ENCODE measurements at regions not wholly inside any gene's neighbourhood (a gene's known extent, or its start where the extent isn't known, plus 50 kb on each side); places are given as distances from the start of the nearest gene placed in this dataset.

DNA sequence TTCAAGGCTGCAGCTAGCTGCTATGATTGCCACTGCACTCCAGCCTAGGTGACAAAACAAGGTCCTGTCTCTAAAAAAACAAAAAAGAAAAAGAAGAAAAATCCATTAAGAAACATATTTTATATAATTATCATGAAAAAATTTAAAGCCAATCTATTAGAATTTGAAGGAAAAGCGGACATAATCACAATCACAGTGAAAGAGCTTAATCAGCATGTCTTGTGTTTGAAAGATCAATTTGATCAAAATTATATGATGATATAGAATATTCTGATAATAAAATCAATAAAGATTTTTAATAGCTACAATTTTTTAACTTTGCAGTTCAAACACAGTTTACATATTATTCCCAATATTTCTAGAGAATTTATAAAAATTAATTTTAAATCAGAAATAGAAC lies 210.1 kb downstream of the MEX3B start:
- TF ChIP-seq, protein P1, sequence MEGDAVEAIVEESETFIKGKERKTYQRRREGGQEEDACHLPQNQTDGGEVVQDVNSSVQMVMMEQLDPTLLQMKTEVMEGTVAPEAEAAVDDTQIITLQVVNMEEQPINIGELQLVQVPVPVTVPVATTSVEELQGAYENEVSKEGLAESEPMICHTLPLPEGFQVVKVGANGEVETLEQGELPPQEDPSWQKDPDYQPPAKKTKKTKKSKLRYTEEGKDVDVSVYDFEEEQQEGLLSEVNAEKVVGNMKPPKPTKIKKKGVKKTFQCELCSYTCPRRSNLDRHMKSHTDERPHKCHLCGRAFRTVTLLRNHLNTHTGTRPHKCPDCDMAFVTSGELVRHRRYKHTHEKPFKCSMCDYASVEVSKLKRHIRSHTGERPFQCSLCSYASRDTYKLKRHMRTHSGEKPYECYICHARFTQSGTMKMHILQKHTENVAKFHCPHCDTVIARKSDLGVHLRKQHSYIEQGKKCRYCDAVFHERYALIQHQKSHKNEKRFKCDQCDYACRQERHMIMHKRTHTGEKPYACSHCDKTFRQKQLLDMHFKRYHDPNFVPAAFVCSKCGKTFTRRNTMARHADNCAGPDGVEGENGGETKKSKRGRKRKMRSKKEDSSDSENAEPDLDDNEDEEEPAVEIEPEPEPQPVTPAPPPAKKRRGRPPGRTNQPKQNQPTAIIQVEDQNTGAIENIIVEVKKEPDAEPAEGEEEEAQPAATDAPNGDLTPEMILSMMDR (IDR thresholded peaks at IDR 0.05; ENCODE audit: low read length): no peak
- no peak for TF ChIP-seq EZH2 (optimal IDR thresholded peaks at IDR 0.05; ENCODE audit: low read depth, low read length)

Data from MM.1S (cell line).